ENCODE measurements at regions not wholly inside any gene's neighbourhood (a gene's known extent, or its start where the extent isn't known, plus 50 kb on each side); places are given as distances from the start of the nearest gene placed in this dataset.

GRCh38 chr5:147046894-147047293, 168.3 kb upstream of the PPP2R2B start:
- H4K20me1 ChIP-seq (replicated peaks; ENCODE audit: control insufficient read depth, extremely low read depth, insufficient read depth, low read length), result no peaks in the 10 kb centered on the region
- no peaks in the 10 kb centered on the region for H3K27me3 ChIP-seq (ENCODE audit: control insufficient read depth in 2 of 2, insufficient read depth in 2 of 2, low read length in 2 of 2)
- H3K79me2 ChIP-seq (ENCODE audit: control insufficient read depth, insufficient read depth, low read length), result no peaks in the 10 kb centered on the region
- DNase-seq (ENCODE audit: low read depth, low spot score) (no peak), FAIRE-seq (no peak)
- ChIA-PET POLR2A (no interaction called here), CTCF (no interaction called here)
- no peak overlapping the region for H2AFZ ChIP-seq (ENCODE audit: low read depth, low read length)
- BruUV-seq (replicated peaks), result no TSS peak
- no peaks in the 10 kb centered on the region for H3K4me1 ChIP-seq (ENCODE audit: control insufficient read depth, extremely low read depth, insufficient read depth, low read length)
- H3K36me3 ChIP-seq (ENCODE audit: control insufficient read depth in 2 of 2, extremely low read depth in 1 of 2, insufficient read depth in 2 of 2, low read length in 2 of 2), result no peaks in the 10 kb centered on the region
- H3K9me3 ChIP-seq (replicated peaks; ENCODE audit: control insufficient read depth, insufficient read depth, low read length), result no peaks in the 10 kb centered on the region
- dilution Hi-C loops (cut with MboI; ENCODE audit: extremely low pct_ligation_motif_present, low sequenced_read_pairs), result no loop called here
- no peak overlapping the region for H3K27ac ChIP-seq (ENCODE audit: insufficient read depth, low read depth, low read length)
- H3K9ac ChIP-seq (replicated peaks; ENCODE audit: extremely low read depth, insufficient read depth, low read length), result no peak overlapping the region
- TF ChIP-seq MAX (IDR thresholded peaks at IDR 0.05; ENCODE audit: insufficient read depth, insufficient read length), result no peak
- no peak for TF ChIP-seq POLR2A (IDR thresholded peaks at IDR 0.05; ENCODE audit: low read depth, low read length)
- no peak for TF ChIP-seq JUN (IDR thresholded peaks at IDR 0.05; ENCODE audit: borderline replicate concordance, insufficient read depth, insufficient read length, low read depth)
- no peak for TF ChIP-seq GATA2 (IDR thresholded peaks at IDR 0.05; ENCODE audit: insufficient read depth, insufficient read length, low read depth, low read length)
- TF ChIP-seq EZH2 (IDR thresholded peaks at IDR 0.05; ENCODE audit: borderline replicate concordance, low read depth, low read length, severe bottlenecking), result no peak
- no peak for TF ChIP-seq FOS (IDR thresholded peaks at IDR 0.05; ENCODE audit: borderline replicate concordance, insufficient read depth, low read length)
- no peak for TF ChIP-seq MYC (IDR thresholded peaks at IDR 0.05; ENCODE audit: low read depth, low read length)
- TF ChIP-seq CTCF (IDR thresholded peaks at IDR 0.05; ENCODE audit: extremely low read depth in 1 of 2, insufficient read depth in 1 of 2, low read depth in 1 of 2, low read length in 2 of 2), result no peak
- H3K4me3 ChIP-seq (replicated peaks in 1 of 3; ENCODE audit: insufficient read depth in 1 of 3, low read depth in 1 of 3, low read length in 3 of 3), result no peak overlapping the region
- intact Hi-C loops (cut with micrococcal nuclease), result no loop called here
- H3K4me2 ChIP-seq (ENCODE audit: insufficient read depth, low read length), result no peak overlapping the region
- no peaks in the 10 kb centered on the region for H3K9me1 ChIP-seq (replicated peaks; ENCODE audit: control insufficient read depth, extremely low read depth, insufficient read depth, low read length)

Measured in endothelial cell of umbilical vein (primary cell).